ENCODE measurements at regions not wholly inside any gene's neighbourhood (a gene's known extent, or its start where the extent isn't known, plus 50 kb on each side); places are given as distances from the start of the nearest gene placed in this dataset.

DNA sequence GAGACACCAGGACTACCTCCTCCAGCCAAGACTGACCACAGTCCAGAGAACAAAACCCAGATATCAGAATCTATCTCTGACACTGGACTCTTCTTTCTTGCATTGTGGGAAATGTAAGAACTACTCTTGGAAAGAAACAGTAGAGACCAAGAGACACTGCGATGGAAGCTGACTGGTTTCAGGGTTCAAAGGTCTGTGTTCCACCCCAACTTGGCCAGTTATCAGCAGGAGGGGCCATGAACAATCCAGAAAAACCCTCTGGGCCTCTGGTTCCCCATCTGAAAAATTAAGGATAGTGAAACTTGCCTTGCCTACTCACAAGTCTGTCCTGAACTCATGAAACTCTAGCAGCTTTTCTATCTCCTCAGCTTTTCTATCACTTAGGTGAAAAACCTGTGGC, 166.5 kb downstream of the SUCLG1 start:
- TF ChIP-seq, protein P1, sequence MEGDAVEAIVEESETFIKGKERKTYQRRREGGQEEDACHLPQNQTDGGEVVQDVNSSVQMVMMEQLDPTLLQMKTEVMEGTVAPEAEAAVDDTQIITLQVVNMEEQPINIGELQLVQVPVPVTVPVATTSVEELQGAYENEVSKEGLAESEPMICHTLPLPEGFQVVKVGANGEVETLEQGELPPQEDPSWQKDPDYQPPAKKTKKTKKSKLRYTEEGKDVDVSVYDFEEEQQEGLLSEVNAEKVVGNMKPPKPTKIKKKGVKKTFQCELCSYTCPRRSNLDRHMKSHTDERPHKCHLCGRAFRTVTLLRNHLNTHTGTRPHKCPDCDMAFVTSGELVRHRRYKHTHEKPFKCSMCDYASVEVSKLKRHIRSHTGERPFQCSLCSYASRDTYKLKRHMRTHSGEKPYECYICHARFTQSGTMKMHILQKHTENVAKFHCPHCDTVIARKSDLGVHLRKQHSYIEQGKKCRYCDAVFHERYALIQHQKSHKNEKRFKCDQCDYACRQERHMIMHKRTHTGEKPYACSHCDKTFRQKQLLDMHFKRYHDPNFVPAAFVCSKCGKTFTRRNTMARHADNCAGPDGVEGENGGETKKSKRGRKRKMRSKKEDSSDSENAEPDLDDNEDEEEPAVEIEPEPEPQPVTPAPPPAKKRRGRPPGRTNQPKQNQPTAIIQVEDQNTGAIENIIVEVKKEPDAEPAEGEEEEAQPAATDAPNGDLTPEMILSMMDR (IDR thresholded peaks at IDR 0.05; ENCODE audit: low read depth, low read length), result no peak
- H3K4me3 ChIP-seq (ENCODE audit: low read depth, low read length), result no peak overlapping the region

DNA sequence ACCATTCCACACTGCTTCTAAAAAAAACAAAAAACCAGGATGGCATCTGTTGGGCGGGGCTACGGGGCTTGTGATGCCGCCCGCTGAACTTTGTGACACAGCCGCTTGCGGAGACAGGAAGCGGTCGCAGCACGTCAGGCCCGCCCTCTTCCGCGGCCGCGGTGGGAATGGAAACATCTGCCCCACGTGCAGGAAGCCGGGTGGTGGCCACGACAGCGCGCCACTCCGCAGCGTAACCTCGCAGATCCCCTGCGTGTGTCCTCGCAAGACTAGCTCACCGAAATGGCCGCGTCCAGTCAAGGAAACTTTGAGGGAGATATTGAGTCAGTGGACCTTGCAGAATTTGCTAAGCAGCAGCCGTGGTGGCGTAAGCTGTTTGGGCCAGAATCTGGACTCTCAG, 168.5 kb downstream of the SUCLG1 start:
- TF ChIP-seq, protein P1 (IDR thresholded peaks at IDR 0.05; ENCODE audit: low read depth, low read length), result no peak
- no peak overlapping the region for H3K4me3 ChIP-seq (ENCODE audit: low read depth, low read length)

DNA sequence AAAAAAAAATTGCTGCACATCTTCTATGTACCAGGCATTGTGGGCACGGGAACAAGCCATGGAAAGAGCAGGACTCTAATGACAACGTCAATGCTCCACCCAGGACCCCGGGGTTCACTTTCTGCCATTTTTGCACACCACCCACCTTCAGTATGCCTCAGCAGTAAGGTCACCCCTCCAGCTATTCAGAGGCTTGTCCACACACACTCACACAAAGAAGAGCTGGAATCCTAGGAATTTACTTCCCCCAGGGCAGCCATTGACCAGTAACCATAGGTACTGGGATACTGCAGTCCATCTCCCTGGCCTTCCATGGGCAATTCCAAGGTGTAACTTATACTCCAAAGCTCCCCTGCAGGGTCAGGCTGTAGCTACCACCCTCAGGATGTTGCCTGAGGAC, 170.8 kb downstream of the SUCLG1 start:
- TF ChIP-seq, protein P1 (IDR thresholded peaks at IDR 0.05; ENCODE audit: low read depth, low read length), result no peak
- H3K4me3 ChIP-seq (ENCODE audit: low read depth, low read length), result no peak overlapping the region

DNA sequence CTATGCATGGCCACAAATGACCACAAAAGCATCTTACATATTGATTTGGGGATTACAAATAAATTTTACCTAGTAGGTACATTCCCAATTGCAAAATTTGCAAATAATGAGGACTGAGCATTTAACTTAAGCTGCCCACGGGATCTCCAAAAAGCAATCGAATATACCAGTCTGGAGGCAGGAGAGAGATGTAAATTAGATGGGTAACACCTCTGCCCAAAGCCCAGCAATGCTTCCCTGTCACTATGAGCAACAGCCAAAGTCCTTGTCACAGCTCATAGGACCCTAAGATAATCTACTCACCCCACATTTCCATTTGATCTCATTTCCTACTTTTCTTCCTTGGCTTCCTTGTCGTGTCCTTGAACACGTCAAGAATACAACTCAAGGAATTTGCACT, 172.2 kb downstream of the SUCLG1 start:
- no peak overlapping the region for H3K4me3 ChIP-seq (ENCODE audit: low read depth, low read length)
- TF ChIP-seq, protein P1 (IDR thresholded peaks at IDR 0.05; ENCODE audit: low read depth, low read length), result no peak

DNA sequence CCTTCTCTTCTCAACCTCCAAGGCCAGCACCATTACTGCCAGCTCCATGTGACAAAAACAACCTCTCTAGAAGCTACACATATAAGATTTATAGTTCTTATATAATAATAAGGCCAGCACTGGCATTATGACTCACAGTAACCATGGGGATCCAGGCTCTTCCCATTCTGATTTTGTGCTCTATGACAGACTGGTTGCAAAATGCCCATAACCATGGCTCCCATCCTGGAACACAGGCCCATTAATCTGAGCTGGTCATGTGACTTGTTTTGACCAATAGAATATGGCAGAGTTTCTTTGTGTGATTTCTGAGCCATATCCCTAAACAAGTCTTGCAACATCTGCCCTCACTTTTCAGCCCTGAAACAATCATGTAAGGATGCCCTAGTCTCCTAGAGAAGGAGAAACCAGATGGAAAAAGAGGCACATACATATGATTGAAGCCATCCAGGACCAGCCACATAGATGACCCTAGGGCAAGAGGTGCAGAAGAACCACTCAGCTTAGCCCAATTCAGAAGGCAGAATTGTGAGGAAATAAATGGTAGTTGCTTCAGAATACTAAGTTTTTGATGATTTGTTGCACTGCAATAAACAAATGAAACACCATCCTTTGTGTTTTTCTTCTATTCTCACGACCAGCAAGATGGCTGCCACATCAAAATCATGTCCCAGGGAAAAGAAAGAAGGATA, 173.9 kb downstream of the SUCLG1 start:
- TF ChIP-seq, protein P1 (IDR thresholded peaks at IDR 0.05; ENCODE audit: low read depth, low read length), result no peak
- H3K4me3 ChIP-seq (ENCODE audit: low read depth, low read length), result no peak overlapping the region

DNA sequence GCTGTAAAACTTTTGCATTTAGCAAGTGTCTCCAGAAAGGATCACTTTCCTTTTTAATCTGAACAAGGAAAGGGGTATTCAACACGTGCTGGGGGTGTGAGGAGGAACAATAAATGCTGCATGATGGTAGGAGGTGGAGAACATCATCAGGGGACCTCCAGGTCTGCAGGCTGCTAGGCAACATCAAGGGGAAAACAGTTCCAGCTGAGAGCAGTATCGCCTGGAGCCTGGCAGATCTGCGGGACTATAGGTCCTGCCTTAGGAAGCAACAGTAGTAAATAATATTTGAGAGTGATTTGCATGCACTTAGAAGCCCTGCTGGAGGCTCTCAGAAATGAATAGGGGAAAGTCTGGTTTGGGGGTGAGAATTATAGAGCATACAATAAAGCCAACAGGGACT, 175.6 kb downstream of the SUCLG1 start:
- TF ChIP-seq, protein P1 (IDR thresholded peaks at IDR 0.05; ENCODE audit: low read depth, low read length), result no peak

DNA sequence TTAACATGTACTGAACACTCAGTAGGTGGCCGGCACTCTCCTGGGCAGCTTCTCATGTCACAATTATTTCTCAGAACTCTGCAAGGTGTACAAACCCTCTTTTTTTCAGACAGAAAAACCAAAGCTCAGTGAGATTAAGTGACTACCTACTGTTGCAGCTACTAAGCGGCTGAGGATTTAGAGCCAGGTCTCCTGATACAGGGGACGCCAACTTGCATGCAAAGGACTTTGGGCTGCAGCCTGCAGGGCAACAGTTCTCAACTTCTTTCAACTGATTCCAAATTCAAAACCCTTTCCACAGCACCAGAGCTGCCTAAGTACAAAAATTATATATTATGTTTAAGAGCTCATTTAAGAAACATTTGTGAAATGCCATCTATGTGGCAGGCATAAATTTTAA, 177.6 kb downstream of the SUCLG1 start:
- no peak overlapping the region for H3K4me3 ChIP-seq (ENCODE audit: low read depth, low read length)
- TF ChIP-seq, protein P1 (IDR thresholded peaks at IDR 0.05; ENCODE audit: low read depth, low read length), result no peak

More for the DNA sequence above, 175.6 kb downstream of the SUCLG1 start:
- H3K4me3 ChIP-seq (ENCODE audit: low read depth, low read length), result no peak overlapping the region
